Activated naive CD8-positive, alpha-beta T cell treated with anti-CD3 and anti-CD28 coated beads, Interleukin-2, amount 50 U/mL, for 16 hours (primary cell): ENCODE measurements at regions not wholly inside any gene's neighbourhood (a gene's known extent, or its start where the extent isn't known, plus 50 kb on each side); places are given as distances from the start of the nearest gene placed in this dataset.
"Not testable (repeated sequence)": the region's sequence is repeated elsewhere in the genome, so short reads cannot be mapped to it uniquely, and the experiment has no call there.

Experiments
- DNase-seq: peaks from one replicate; pipeline ENCODE4 v3.0.0-alpha.2; 2020; ENCODE audit warnings: low read depth, low spot score

GRCh38 chr7:39825401-39825980 lies 124.6 kb upstream of the CDK13 start:
- no peak for DNase-seq

DNA sequence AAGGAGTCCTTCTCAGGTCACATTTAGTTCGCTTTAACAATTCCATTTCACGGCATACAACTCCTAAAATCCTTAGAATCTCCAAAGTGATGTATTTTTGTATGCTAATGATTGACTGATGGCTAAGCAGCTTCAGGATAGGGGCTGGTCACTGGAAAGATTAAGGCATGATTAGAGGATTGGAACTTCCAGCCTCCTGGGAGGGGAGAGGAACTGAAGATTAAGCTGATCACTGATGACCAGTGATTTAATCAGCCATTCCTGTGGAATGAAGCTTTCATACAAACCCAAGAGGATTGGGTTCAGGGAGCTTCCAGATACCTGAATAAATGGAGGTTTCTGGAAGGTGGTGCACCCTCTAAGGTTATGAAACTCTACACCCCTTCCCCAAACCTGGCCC lies 123.9 kb upstream of the CDK13 start:
- no peak for DNase-seq

- DNase-seq: no peak
Observed at GRCh38 chr7:39827571-39827970, 122.5 kb upstream of the CDK13 start.

DNA sequence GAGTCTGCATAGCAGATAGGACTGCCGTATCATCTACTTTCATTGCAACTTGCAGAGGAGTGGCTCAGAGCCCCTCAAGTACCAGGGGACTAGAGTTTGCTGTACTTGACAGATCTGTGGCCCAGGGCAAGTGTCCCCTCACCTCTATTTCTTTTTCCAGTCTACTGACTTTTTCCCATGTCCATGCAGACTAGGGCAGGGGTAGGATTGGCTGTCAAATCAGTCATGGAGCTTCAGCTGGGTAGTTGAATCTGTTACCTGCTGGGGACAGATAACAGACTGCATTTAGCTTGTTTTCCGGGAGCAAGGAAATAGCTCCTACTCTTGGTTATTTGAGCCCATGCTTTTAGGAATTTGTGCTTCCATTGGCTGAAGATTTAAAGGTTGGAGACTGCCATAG lies 121.0 kb upstream of the CDK13 start:
- DNase-seq: no peak

DNA sequence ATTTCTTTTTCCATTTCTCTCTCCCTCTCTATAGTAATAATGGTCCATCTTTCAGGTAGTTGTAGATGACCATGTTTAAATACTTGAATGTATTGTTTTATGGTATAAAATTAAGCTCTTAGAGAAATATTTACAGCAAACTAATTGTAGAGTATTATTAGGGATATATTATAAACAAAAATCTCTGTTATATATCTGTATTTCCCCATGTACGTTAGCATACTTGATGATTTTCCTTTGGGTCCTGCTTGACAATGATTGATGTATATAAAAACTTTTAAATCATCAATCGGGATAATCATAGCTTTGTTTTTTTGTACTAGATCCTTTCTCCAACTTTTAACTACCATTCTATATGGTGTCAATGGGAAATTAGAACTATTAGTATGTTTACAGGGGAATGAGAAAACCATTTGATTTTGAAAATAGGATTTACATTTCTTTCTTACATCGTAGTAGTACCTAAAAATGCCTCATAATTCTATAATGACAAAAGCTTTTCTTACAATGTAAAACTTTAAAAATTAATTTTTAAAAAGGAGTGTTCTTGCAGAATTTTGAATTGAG lies 117.5 kb upstream of the CDK13 start:
- DNase-seq: no peak

GRCh38 chr7:39833180-39833799 lies 116.8 kb upstream of the CDK13 start:
- peak; percentile 3 for DNase-seq

GRCh38 chr7:39833865-39834634 lies 116.0 kb upstream of the CDK13 start:
- not testable (repeated sequence) for DNase-seq

DNA sequence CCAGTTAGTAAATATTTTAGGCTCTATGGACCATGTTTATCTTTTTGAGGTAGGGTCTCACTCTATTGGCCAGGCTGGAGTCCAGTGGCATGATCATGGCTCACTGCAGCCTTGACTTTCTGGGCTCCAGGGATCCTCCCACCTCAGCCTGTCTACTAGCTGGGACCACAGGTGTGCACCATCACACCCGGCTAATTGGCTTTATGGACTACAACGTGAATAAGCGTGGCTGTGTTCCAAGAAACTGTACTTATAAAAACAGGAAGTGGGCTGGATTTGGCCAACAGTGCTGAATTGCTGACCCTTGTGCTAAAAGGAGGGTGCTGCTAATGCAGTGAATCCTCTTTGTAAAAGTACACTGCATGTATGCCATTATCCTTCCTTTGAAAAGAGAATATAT lies 111.7 kb upstream of the CDK13 start:
- no peak for DNase-seq

DNA sequence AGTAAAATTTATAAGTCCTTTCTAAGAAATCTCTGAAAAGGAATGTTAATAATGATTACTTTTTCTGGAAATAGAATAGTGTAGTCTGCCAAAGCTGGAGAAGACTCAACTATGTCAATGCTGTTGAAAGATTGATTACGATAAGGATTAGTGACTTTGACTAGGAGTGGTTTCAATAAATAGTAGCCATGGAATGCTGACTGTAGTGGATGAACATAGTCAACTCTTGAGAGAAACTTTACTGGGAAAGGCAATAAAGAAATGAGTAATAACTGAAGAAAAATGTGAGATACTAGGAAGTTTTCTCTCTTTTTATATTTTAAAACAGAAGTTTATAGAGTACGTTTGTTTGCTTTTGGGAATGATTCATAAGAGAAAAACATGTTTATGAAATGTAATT lies 105.0 kb upstream of the CDK13 start:
- DNase-seq: no peak

GRCh38 chr7:39847227-39847626 lies 102.8 kb upstream of the CDK13 start:
- no peak for DNase-seq

GRCh38 chr7:39851466-39852045 lies 98.5 kb upstream of the CDK13 start:
- DNase-seq: no peak

GRCh38 chr7:39854616-39855324 lies 95.3 kb upstream of the CDK13 start:
- DNase-seq: not testable (repeated sequence)

DNA sequence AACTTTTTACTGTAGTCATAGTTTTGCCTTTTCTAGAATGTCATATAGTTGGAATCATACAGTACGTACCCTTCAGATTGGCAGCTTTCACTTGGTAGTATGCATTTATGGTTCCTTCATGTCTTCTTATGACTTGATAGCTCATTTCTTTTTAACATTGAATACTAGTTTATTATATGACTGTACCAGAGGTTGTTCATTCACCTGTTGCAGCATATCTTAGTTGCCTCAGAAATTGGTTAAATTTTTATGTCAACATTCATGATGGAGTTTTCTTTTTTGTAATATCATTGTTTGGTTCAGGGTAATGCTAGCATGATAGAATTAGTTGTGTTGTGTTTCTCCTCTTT lies 94.8 kb upstream of the CDK13 start:
- DNase-seq: no peak

- not testable (repeated sequence) for DNase-seq
Observed at GRCh38 chr7:39863675-39864322, 86.3 kb upstream of the CDK13 start.

DNA sequence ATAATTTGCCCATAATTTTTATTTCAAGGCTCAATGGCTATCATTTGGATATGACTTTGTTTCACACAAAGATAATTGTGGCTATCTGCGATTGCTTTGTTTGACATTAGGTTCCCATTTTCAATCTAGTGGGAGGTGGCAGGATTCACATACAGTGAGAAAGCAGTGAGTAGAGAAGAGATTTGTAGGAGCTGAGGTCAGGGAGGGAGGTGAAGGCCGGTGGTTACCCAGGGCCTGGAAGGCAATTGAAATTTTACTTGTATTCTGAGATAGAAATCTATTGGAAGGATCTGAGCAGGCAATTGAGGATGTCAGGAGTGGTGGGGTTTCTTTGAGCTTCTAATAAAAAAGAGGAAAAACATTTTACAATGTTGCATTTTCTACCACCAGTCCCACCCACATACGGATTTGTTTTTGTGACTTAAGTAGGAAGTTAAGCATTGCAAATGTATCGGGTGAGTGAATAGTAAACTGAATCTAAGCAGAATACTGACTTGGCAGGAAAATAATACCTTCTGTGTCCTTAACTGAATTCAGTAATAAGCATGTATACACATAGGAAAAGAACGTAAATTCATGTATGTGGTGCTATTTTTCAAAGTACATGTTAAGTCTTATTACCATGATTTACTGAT lies 80.1 kb upstream of the CDK13 start:
- not testable (repeated sequence) for DNase-seq

DNA sequence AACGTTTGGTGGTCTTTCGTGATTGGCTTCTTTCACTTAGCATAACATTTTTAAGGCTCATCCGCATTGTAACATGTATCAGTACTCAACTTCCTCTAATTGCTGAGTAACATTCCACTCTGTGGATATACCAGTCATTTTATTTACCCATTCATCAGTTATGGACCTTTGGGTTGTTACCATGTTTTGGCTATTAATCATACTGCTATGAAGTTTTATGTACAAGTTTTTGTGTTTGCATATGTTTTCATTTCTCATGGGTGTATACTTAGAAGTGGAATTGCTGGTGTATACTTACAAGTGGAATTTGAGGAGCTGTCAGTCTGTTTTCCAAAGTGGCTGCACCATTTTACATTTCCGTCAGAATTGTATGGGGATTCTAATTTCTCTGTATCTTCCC lies 78.4 kb upstream of the CDK13 start:
- DNase-seq: not testable (repeated sequence)

DNA sequence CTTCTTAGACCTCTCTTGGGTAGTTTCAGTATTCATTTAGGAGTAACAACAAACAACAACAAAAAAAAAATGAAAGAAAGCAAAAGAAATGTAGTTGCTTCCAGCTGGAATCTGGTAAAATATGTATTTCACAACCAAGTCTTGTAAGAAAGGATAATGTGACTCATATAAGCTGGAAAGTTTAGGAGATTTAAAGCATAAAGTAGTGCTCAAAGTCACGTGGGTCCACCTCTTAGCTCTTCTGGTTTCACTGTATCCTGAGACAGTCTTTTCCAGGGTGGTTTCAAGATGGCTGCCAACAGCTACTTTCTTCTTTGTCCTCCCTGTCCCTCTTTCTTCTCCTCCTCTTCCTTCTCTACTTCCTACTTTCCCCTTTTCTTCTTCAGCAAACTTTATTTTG lies 69.5 kb upstream of the CDK13 start:
- DNase-seq: no peak

GRCh38 chr7:39882148-39882784 lies 67.8 kb upstream of the CDK13 start:
- no peak for DNase-seq

DNA sequence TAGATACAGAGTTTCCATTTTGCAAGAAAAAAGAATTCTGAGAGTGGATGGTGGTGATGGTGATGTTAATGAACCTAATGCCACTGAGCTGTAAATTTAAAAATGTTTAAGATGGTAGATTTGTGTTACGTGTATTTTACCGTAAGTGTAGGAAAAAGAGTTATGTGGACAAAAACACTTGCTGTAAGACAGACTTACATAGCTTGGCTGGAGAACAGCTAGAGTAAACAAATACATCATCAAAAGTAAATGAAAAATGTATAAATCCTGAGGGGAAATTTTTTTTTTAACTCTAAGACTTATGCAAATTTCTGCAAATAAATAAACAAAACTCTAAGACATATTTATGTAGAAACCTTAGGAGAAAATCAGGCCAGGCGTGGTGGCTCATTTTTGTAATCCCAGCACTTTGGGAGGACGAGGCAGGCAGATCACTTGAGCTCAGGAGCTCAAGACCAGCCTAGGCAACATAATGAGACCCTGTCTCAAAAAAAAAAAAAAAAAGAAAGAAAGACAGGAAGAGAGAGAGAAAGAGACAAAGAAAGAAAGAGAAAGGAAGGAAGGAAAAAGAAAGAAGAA lies 66.2 kb upstream of the CDK13 start:
- no peak for DNase-seq
